Adrenal gland (tissue), 5 donors: ENCODE measurements at regions not wholly inside any gene's neighbourhood (a gene's known extent, or its start where the extent isn't known, plus 50 kb on each side); places are given as distances from the start of the nearest gene placed in this dataset.

Experiments used
- CTCF ChIP-seq, 6 experiments: fragments of 450-650 bp in 4 of 6; fragments of 200-600 bp in 2 of 6; sonication (generic) in 1 of 6; IDR thresholded peaks; 1 replicate in 5 of 6; 2 replicates in 1 of 6; pipeline versions ENCODE4 v1.5.1 to v1.8.0; 2016 to 2021; ENCODE audit warnings: antibody characterized with exemption in 6 of 6, mild to moderate bottlenecking in 2 of 6, moderate library complexity in 1 of 6
- POLR2A ChIP-seq, 2 donors: fragments of 450-650 bp; IDR thresholded peaks; one replicate each; pipeline ENCODE4 v1.6.1; 2017; ENCODE audit warnings: antibody characterized with exemption in 2 of 2, mild to moderate bottlenecking in 2 of 2, moderate library complexity in 1 of 2
- donor health status: DM: no; HTN: no; CAD: no.

DNA sequence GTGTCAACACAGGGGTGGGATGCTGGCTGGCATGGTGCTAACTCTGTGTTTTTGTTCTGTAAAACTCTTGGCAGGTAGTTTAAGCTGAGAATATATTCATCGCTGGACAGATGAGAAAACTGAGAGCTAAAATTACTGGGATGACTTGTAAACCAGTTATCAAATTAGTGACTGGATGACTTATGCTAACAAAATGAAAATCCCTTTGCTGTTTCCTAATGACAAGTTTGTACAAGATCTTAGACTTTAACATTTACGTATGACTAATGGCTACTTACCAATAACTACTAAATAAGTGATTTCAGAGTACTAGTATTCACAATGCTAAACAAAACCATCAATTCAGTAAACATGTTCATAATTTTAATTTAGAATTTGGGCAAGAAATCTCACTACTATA, 854.8 kb upstream of the ARRDC3 start:
- TF ChIP-seq POLR2A (IDR thresholded peaks at IDR 0.05) (no peak), CTCF (IDR thresholded peaks at IDR 0.05) (no peak)
